ENCODE measurements at regions not wholly inside any gene's neighbourhood (a gene's known extent, or its start where the extent isn't known, plus 50 kb on each side); places are given as distances from the start of the nearest gene placed in this dataset.

DNA sequence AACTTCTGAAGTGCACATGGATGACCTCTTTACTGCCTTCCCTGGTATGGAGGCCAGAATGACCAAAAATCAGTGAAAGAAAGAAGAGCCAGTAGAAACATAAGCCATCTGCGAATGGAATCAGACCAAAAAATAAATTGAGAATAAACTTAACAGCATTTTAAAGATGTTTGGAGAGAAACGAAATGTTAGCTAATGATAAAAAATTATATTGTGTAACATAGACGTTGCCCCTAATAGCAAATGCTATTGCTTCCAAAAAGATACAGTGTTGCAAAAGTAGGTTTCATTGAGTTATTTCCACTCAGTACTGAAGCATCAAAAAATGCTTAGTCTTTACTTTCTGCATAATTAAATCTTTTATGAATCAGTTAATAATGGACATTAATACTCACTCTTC, 371.7 kb downstream of the LIG4 start:
- Histone ChIP-seq H3K36me3 (ENCODE audit: control insufficient read depth in 1 of 2, insufficient read depth in 2 of 2, low read length in 2 of 2) (no peaks in the 10 kb centered on the region), H3K9ac (ENCODE audit: low read length) (no peak overlapping the region), H3K9me2 (ENCODE audit: insufficient read depth) (no peaks in the 10 kb centered on the region), H4K20me1 (ENCODE audit: insufficient read depth) (no peaks in the 10 kb centered on the region), H3K27ac (ENCODE audit: low read depth, low read length) (no peak overlapping the region), H3K79me2 (ENCODE audit: insufficient read depth, low read length) (no peaks in the 10 kb centered on the region), H3K4me2 (ENCODE audit: low read length) (no peak overlapping the region), H3K4me3 (replicated peaks in 1 of 2; ENCODE audit: low read depth in 1 of 2, low read length in 2 of 2) (no peak overlapping the region), H3K9me3 (ENCODE audit: control insufficient read depth in 1 of 2, insufficient read depth in 1 of 2, low read depth in 1 of 2, low read length in 2 of 2) (peaks cover 5 to 20% of the 10 kb centered on the region in 2 experiments; a peak in 2 of 4 replicates), H3K27me3 (ENCODE audit: insufficient read depth, low read length) (no peaks in the 10 kb centered on the region), H3K4me1 (ENCODE audit: control insufficient read depth in 1 of 2, insufficient read depth in 2 of 2, low read length in 2 of 2) (no peaks in the 10 kb centered on the region), H2AFZ (ENCODE audit: low read depth, low read length, poor library complexity, severe bottlenecking) (no peak overlapping the region)
- DNase-seq (ENCODE audit: low read depth, low spot score) (no peak), ATAC-seq (no peak)
- intact Hi-C loops (cut with micrococcal nuclease): no loop called here
- no TSS peak for BruUV-seq (replicated peaks)
- ChIA-PET POLR2A (no interaction called here), RAD21 (ENCODE audit: low non-redundant PET in 1 of 2, low total read pairs in 2 of 2, uncharacterized antibody in 2 of 2, unreplicated experiment in 2 of 2) (no interaction called here), CTCF (no interaction called here)
- TF ChIP-seq, protein P1, sequence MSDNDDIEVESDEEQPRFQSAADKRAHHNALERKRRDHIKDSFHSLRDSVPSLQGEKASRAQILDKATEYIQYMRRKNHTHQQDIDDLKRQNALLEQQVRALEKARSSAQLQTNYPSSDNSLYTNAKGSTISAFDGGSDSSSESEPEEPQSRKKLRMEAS (IDR thresholded peaks at IDR 0.05): no peak
- TF ChIP-seq, protein P2, sequence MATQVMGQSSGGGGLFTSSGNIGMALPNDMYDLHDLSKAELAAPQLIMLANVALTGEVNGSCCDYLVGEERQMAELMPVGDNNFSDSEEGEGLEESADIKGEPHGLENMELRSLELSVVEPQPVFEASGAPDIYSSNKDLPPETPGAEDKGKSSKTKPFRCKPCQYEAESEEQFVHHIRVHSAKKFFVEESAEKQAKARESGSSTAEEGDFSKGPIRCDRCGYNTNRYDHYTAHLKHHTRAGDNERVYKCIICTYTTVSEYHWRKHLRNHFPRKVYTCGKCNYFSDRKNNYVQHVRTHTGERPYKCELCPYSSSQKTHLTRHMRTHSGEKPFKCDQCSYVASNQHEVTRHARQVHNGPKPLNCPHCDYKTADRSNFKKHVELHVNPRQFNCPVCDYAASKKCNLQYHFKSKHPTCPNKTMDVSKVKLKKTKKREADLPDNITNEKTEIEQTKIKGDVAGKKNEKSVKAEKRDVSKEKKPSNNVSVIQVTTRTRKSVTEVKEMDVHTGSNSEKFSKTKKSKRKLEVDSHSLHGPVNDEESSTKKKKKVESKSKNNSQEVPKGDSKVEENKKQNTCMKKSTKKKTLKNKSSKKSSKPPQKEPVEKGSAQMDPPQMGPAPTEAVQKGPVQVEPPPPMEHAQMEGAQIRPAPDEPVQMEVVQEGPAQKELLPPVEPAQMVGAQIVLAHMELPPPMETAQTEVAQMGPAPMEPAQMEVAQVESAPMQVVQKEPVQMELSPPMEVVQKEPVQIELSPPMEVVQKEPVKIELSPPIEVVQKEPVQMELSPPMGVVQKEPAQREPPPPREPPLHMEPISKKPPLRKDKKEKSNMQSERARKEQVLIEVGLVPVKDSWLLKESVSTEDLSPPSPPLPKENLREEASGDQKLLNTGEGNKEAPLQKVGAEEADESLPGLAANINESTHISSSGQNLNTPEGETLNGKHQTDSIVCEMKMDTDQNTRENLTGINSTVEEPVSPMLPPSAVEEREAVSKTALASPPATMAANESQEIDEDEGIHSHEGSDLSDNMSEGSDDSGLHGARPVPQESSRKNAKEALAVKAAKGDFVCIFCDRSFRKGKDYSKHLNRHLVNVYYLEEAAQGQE (IDR thresholded peaks at IDR 0.05; ENCODE audit: low read depth): no peak
- TF ChIP-seq EGR1 (IDR thresholded peaks at IDR 0.05; ENCODE audit: low read depth) (no peak), ZFX (IDR thresholded peaks at IDR 0.05) (no peak), CEBPB (IDR thresholded peaks at IDR 0.05; ENCODE audit: low read depth) (no peak), CBX3 (IDR thresholded peaks at IDR 0.05; ENCODE audit: low read depth) (no peak), JUND (IDR thresholded peaks at IDR 0.05) (no peak), SP1 (IDR thresholded peaks at IDR 0.05; ENCODE audit: low read depth) (no peak), RAD21 (IDR thresholded peaks at IDR 0.05; ENCODE audit: low read depth) (no peak), TCF7L2 (IDR thresholded peaks at IDR 0.05; ENCODE audit: borderline replicate concordance, extremely low read depth, insufficient read depth, insufficient read length) (no peak), POLR2A (IDR thresholded peaks at IDR 0.05; ENCODE audit: borderline replicate concordance, extremely low read depth, insufficient read depth, insufficient read length) (no peak), ZNF274 (IDR thresholded peaks at IDR 0.05; ENCODE audit: low read depth, low read length) (no peak), ELF1 (IDR thresholded peaks at IDR 0.05; ENCODE audit: borderline replicate concordance, low read depth) (no peak)
- TF ChIP-seq, protein P3, sequence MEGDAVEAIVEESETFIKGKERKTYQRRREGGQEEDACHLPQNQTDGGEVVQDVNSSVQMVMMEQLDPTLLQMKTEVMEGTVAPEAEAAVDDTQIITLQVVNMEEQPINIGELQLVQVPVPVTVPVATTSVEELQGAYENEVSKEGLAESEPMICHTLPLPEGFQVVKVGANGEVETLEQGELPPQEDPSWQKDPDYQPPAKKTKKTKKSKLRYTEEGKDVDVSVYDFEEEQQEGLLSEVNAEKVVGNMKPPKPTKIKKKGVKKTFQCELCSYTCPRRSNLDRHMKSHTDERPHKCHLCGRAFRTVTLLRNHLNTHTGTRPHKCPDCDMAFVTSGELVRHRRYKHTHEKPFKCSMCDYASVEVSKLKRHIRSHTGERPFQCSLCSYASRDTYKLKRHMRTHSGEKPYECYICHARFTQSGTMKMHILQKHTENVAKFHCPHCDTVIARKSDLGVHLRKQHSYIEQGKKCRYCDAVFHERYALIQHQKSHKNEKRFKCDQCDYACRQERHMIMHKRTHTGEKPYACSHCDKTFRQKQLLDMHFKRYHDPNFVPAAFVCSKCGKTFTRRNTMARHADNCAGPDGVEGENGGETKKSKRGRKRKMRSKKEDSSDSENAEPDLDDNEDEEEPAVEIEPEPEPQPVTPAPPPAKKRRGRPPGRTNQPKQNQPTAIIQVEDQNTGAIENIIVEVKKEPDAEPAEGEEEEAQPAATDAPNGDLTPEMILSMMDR (IDR thresholded peaks at IDR 0.05 in 2 of 3, conservative IDR thresholded peaks at IDR 0.05 in 1 of 3; ENCODE audit: borderline replicate concordance in 1 of 3, insufficient read depth in 1 of 3, low read depth in 2 of 3, low read length in 2 of 3): no peak
- TF ChIP-seq, protein P4, sequence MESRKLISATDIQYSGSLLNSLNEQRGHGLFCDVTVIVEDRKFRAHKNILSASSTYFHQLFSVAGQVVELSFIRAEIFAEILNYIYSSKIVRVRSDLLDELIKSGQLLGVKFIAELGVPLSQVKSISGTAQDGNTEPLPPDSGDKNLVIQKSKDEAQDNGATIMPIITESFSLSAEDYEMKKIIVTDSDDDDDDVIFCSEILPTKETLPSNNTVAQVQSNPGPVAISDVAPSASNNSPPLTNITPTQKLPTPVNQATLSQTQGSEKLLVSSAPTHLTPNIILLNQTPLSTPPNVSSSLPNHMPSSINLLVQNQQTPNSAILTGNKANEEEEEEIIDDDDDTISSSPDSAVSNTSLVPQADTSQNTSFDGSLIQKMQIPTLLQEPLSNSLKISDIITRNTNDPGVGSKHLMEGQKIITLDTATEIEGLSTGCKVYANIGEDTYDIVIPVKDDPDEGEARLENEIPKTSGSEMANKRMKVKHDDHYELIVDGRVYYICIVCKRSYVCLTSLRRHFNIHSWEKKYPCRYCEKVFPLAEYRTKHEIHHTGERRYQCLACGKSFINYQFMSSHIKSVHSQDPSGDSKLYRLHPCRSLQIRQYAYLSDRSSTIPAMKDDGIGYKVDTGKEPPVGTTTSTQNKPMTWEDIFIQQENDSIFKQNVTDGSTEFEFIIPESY (IDR thresholded peaks at IDR 0.05; ENCODE audit: extremely low read depth, insufficient replicate concordance, low read length): no peak
